Activated T-cell treated with anti-CD3 and anti-CD28 coated beads, Interleukin-2, amount 50 U/mL, for 4 hours (primary cell): ENCODE measurements at regions not wholly inside any gene's neighbourhood (a gene's known extent, or its start where the extent isn't known, plus 50 kb on each side); places are given as distances from the start of the nearest gene placed in this dataset.

Source experiments
- ATAC-seq, 2 donors: fragments of 200-7000 bp; cut with Tn5 transposase; one replicate each; pipeline ENCODE4 v1.10.0; 2021
- DNase-seq: peaks from one replicate; pipeline ENCODE4 v3.0.0-alpha.2; 2020
- H3K27me3 Mint-ChIP-seq: one replicate; pipeline ENCODE4 v1.8.0; 2021; ENCODE audit warnings: low read depth, mixed read lengths
- H3K36me3 Mint-ChIP-seq: one replicate; pipeline ENCODE4 v1.8.0; 2022; ENCODE audit warnings: mixed read lengths; ENCODE audit not compliant: insufficient read depth
- H3K4me1 Mint-ChIP-seq: one replicate; pipeline ENCODE4 v1.8.0; 2021; ENCODE audit warnings: low read depth, mixed read lengths
- H3K4me3 Mint-ChIP-seq: one replicate; pipeline ENCODE4 v1.8.0; 2021; ENCODE audit warnings: mild to moderate bottlenecking, moderate library complexity, mixed read lengths
- H3K9me3 Mint-ChIP-seq: one replicate; pipeline ENCODE4 v1.8.0; 2021; ENCODE audit warnings: mixed read lengths

DNA sequence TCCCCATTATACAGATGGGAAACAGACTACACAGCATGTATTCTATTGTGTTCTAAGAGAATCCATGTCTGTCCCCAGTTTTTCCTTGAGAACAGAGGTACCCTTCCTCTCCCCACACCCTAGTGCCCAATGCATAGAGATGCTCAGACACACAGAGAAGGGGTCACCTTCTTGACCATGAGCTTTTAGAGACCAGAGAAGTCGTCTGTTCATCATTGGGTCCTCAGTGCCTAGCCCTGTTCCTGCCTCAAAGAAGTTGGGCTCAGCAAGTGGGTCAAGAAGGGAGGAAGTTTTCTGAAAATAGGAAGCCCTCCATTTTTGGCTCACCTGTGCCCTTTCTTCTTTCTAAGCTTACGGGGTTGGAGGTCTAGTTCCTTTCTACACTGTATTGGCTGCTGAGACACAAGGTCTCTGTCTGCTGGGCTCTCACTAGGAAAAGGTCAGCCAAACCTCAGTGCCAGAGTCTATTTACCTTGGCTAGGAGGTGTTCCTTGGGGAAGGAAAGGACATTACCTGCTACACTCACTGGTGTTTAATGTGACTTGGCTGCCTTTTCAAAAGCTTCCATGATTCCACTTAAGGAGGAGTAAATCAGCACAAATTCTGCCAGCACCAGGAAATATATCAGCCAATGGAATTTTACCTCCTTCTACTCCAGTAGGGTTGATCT is 198.5 kb upstream of the PWP1 start:
- H3K4me1 Mint-ChIP-seq, result peaks cover 42% of the 10 kb centered on the region
- no peak for DNase-seq
- no peaks in the 10 kb centered on the region for H3K36me3 Mint-ChIP-seq
- H3K9me3 Mint-ChIP-seq, result no peaks in the 10 kb centered on the region
- no peaks in the 10 kb centered on the region for H3K27me3 Mint-ChIP-seq
- no peak overlapping the region for H3K4me3 Mint-ChIP-seq
- no peak for ATAC-seq

DNA sequence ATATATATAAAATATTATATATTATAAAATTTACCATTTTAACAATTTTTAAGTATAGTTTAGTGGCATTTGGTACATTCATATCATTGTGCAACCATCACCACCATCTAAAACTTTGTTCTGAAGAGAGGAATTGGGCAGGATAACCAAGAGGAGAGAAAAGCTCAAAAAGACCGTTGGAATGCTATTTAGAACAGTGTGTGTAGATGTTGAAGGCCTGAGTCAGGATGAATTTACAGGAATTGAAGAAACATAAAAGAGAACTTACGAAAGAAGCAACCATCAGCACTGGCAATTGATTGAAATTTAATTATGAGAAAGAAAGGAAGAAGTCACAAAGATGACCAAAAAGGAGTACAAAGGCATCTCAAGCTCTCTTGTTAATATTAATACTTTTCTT is 196.9 kb upstream of the PWP1 start:
- DNase-seq (no peak), ATAC-seq (no peak)
- Mint-ChIP-seq H3K9me3 (no peaks in the 10 kb centered on the region), H3K27me3 (no peaks in the 10 kb centered on the region), H3K36me3 (no peaks in the 10 kb centered on the region), H3K4me1 (peaks cover 53% of the 10 kb centered on the region), H3K4me3 (no peak overlapping the region)

GRCh38 chr12:107490010-107490409 is 195.6 kb upstream of the PWP1 start:
- ATAC-seq (no peak), DNase-seq (no peak)
- H3K36me3 Mint-ChIP-seq, result no peaks in the 10 kb centered on the region
- no peaks in the 10 kb centered on the region for H3K27me3 Mint-ChIP-seq
- H3K4me1 Mint-ChIP-seq, result peaks cover 47% of the 10 kb centered on the region
- no peaks in the 10 kb centered on the region for H3K9me3 Mint-ChIP-seq
- no peak overlapping the region for H3K4me3 Mint-ChIP-seq

- Mint-ChIP-seq H3K4me3 (no peak overlapping the region), H3K27me3 (no peaks in the 10 kb centered on the region), H3K4me1 (peaks cover 32% of the 10 kb centered on the region), H3K9me3 (no peaks in the 10 kb centered on the region), H3K36me3 (no peaks in the 10 kb centered on the region)
- ATAC-seq (no peak), DNase-seq (no peak)
Observed at GRCh38 chr12:107491856-107492255, 193.7 kb upstream of the PWP1 start.

DNA sequence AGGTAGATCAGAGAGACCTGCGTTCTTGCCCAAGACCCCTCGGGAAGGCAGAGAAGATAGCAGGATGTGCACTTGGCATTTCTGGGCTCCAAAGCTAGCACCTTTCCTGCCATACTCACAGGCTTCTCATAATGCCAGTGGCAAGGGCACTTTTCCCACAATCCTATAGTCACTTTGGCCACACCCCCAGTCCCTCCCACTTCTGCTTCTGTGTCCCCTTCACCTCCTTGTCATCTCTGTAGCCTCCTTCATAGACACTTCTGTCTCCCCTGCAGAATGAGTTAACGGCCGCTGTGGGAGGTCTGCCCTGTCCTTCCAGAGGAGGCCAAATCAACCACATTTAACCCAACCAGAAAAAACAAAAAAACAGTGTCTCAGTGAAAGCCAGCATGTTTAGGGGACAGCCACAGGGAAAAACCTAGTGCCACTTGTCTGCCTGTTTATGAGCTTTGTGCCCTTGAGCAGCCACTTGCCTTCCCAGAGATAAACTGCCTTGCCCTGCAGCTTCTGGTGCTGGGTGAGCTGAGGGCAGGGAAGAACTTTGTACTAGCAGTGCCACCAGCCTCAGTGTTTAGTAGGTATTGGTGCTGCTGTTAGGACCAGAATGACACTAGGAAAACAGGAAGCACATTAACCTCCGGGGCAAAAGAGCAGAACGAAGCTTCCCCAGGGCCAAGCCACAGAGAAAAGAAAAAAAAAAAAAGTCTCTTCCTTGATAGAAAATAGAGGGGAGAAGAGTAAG is 193.0 kb upstream of the PWP1 start:
- Mint-ChIP-seq H3K9me3 (no peaks in the 10 kb centered on the region), H3K27me3 (no peaks in the 10 kb centered on the region), H3K36me3 (peaks cover 5% of the 10 kb centered on the region), H3K4me1 (peaks cover 28% of the 10 kb centered on the region), H3K4me3 (no peak overlapping the region)
- ATAC-seq, result no peak
- DNase-seq, result no peak

- peaks cover 23% of the 10 kb centered on the region for H3K4me1 Mint-ChIP-seq
- H3K4me3 Mint-ChIP-seq, result no peak overlapping the region
- no peaks in the 10 kb centered on the region for H3K9me3 Mint-ChIP-seq
- H3K36me3 Mint-ChIP-seq, result peaks cover 5% of the 10 kb centered on the region
- H3K27me3 Mint-ChIP-seq, result no peaks in the 10 kb centered on the region
- ATAC-seq, result no peak
- no peak for DNase-seq
Observed at GRCh38 chr12:107493135-107493494, 192.5 kb upstream of the PWP1 start.

DNA sequence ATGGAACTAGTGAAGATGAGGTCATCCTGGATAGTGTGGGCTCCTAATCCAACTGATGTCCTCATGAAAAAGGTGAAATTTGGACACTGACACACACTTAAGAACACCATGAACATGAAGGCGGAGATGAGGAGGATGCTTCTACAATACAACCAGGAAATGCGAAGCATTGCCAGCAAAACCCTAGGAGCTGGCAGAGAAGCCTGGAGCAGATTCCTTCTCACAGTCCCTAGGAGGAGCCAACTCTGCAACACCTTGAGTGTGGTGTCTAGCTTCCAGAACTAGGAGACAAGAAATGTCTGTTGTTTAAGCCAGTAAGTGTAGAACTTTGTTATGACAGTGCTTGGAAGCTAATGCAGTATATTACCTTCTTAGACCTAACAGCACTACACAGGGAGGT is 191.9 kb upstream of the PWP1 start:
- Mint-ChIP-seq H3K4me1 (peaks cover 23% of the 10 kb centered on the region), H3K4me3 (no peak overlapping the region), H3K27me3 (no peaks in the 10 kb centered on the region), H3K36me3 (peaks cover 5% of the 10 kb centered on the region), H3K9me3 (no peaks in the 10 kb centered on the region)
- DNase-seq, result no peak
- ATAC-seq, result no peak

- DNase-seq, result no peak
- Mint-ChIP-seq H3K36me3 (peaks cover 5% of the 10 kb centered on the region), H3K4me1 (peaks cover 23% of the 10 kb centered on the region), H3K27me3 (no peaks in the 10 kb centered on the region), H3K4me3 (no peak overlapping the region), H3K9me3 (no peaks in the 10 kb centered on the region)
- no peak for ATAC-seq
Observed at GRCh38 chr12:107494331-107494730, 191.3 kb upstream of the PWP1 start.

DNA sequence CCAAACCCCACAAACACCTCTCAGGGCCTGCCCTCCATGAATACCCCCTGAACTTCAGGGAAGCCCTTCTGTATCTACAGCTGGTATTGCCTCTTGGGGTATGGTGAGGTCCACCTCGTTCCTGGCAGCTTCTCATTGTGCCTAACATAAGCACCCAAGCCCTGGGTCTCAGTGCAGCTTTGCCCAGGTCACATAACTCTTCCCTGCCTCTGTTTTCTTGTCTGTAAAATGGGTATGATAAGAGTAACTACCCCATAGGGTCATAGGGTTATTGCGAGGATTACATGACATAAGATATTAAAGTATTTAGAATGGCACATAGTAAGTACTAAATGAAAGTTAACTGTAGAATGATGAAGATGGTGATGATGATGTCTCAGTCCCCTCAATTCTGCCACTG is 190.0 kb upstream of the PWP1 start:
- H3K4me1 Mint-ChIP-seq, result peaks cover 19% of the 10 kb centered on the region
- H3K9me3 Mint-ChIP-seq, result no peaks in the 10 kb centered on the region
- peaks cover 5% of the 10 kb centered on the region for H3K36me3 Mint-ChIP-seq
- no peaks in the 10 kb centered on the region for H3K27me3 Mint-ChIP-seq
- no peak for ATAC-seq
- no peak overlapping the region for H3K4me3 Mint-ChIP-seq
- no peak for DNase-seq

DNA sequence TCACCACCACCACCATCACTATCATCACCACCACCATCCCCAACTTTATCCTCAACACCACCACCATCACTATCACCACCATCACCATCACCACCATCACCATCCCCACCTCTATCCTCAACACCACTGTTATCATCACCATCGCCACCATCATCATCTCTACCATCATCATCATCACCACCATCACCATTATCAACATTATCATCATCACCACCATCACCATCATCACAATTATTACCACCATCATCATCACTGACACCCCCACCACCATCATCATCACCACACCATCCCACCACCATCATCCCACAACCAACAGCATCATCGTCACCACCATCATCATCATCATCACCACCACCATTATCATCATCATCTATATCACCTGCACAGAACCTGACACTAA is 188.4 kb upstream of the PWP1 start:
- Mint-ChIP-seq H3K27me3 (no peaks in the 10 kb centered on the region), H3K4me3 (no peak overlapping the region), H3K4me1 (peaks cover 10% of the 10 kb centered on the region), H3K36me3 (peaks cover 5% of the 10 kb centered on the region), H3K9me3 (no peaks in the 10 kb centered on the region)
- ATAC-seq (no peak), DNase-seq (no peak)

- Mint-ChIP-seq H3K4me1 (no peaks in the 10 kb centered on the region), H3K36me3 (peaks cover 6% of the 10 kb centered on the region), H3K27me3 (no peaks in the 10 kb centered on the region), H3K4me3 (no peak overlapping the region), H3K9me3 (no peaks in the 10 kb centered on the region)
- ATAC-seq, result no peak
- DNase-seq, result no peak
Observed at GRCh38 chr12:107500307-107500706, 185.3 kb upstream of the PWP1 start.

- H3K36me3 Mint-ChIP-seq, result peaks cover 10% of the 10 kb centered on the region
- H3K27me3 Mint-ChIP-seq, result no peaks in the 10 kb centered on the region
- DNase-seq (no peak), ATAC-seq (no peak)
- H3K4me3 Mint-ChIP-seq, result no peak overlapping the region
- no peaks in the 10 kb centered on the region for H3K4me1 Mint-ChIP-seq
- H3K9me3 Mint-ChIP-seq, result no peaks in the 10 kb centered on the region
Observed at GRCh38 chr12:107501681-107502080, 183.9 kb upstream of the PWP1 start.

DNA sequence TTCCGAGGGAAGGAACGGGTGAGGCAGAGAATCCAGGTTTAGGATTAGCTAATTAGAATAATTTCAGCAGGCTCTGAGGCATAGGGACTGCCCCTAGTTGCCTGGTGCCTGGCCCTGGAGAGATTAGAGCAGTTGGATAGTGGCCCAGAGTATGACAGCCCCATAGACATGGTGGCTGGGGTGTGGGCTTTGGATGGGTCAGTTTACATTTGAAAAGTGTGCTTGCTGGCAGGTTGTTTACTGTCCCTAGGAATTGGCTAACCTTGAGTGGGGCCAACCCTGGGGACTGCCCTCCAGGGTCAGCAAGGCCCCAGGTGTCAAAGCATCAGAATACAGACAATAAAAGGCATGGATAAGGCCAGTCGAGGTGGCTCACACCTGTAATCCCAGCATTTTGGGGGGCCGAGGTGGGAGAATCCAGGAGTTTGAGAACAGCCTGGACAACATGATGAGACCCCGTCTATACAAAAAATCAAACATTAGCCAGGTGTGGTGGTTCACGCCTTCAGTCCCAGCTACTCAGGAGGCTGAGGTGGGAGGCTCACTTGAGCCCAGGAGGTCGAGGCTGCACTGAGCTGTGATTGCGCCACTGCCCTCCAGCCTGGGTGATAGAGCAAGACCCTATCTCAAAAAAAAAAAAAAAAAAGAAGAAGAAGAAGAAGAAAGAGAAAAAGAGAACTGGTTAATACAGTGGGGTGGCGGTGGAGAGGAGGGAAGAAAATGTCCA is 182.3 kb upstream of the PWP1 start:
- no peaks in the 10 kb centered on the region for H3K9me3 Mint-ChIP-seq
- H3K4me3 Mint-ChIP-seq, result no peak overlapping the region
- no peaks in the 10 kb centered on the region for H3K4me1 Mint-ChIP-seq
- ATAC-seq (no peak), DNase-seq (no peak)
- no peaks in the 10 kb centered on the region for H3K27me3 Mint-ChIP-seq
- peaks cover 5% of the 10 kb centered on the region for H3K36me3 Mint-ChIP-seq

GRCh38 chr12:107503887-107504885 is 181.4 kb upstream of the PWP1 start:
- Mint-ChIP-seq H3K27me3 (no peaks in the 10 kb centered on the region), H3K9me3 (no peaks in the 10 kb centered on the region), H3K4me3 (no peak overlapping the region), H3K36me3 (peaks cover 5% of the 10 kb centered on the region), H3K4me1 (no peaks in the 10 kb centered on the region)
- no peak for ATAC-seq
- no peak for DNase-seq
